Cardiac septum (tissue), 1 donor: ENCODE measurements at regions not wholly inside any gene's neighbourhood (a gene's known extent, or its start where the extent isn't known, plus 50 kb on each side); places are given as distances from the start of the nearest gene placed in this dataset.

ENCODE experiments used
- DNase-seq: peaks from one replicate; pipeline ENCODE4 v3.0.0-alpha.2; 2020; ENCODE audit warnings: low spot score
- intact Hi-C: fragments of 100-400 bp; cut with DNase I; formaldehyde crosslinking; loops from one replicate; pipeline ENCODE4 v1.14.0; 2022
- donor health status: DM: no; HTN: no; CAD: no.

DNA sequence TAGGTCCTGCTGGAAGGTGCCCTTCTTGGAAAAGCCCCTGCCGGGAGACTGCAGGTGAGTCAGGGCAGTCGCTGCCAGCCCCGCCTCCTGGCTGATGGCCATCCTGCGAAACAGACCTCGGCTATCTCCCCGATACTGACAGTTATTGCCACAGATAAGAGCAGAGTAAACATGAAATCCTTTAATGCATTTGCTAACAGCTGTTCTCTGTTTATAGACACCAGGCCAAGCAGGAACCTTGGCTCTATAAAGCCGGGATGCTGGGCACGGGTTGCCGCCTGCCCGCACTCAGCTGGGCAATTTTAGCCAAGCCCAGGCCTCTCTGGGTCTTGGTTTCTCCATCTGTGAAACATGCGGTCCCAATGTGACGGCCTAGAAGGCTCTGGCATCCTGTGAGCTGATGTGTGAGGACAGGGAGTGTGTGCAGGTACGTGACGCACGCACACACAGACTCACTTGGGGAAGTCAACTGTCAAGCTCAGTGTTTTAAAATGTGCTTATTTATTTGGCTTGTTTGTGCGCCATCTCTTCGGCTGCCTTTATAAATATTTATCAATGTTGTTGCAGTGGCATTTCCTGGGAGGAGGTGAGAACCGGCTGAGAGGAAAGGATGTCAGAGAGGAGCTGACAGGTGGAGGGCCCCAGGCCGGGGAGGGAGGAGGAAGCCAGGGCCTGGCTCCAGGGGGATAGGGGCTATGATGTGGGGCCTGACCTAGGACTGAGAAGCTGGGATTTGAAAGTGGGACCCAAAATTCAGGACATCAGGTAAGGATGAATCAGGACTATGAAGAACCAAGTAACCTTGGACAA lies 50.8 kb upstream of the PRR23E start:
- DNase-seq: no peak
- intact Hi-C loops: no loop called here
